ENCODE measurements at regions not wholly inside any gene's neighbourhood (a gene's known extent, or its start where the extent isn't known, plus 50 kb on each side); places are given as distances from the start of the nearest gene placed in this dataset.

DNA sequence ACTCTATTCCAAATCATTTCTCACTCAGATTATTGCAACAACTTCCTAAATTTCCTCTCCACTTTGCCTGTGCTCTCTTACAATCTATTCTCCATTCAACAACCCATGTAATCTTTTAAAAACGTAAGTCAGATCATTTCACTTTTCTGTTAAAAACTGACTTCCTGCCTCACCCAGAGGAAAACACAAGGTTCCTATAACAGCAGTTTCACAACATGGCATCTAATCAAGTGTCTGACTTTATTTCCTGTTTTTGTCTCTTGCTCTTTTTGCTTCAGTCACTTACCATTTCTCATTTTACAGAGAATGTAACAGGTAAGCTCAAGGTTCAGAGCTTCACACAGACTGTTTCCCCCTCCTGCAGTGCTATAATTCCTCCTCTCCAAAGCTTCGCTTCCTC lies 560.7 kb downstream of the LRRIQ3 start:
- no peak for DNase-seq
- no peaks in the 10 kb centered on the region for H3K9me3 ChIP-seq
- H3K36me3 ChIP-seq = no peaks in the 10 kb centered on the region
- H3K4me1 ChIP-seq = no peaks in the 10 kb centered on the region
- no peaks in the 10 kb centered on the region for H3K27me3 ChIP-seq
- H3K4me3 ChIP-seq (ENCODE audit: low read depth, low read length) = no peak overlapping the region
- TF ChIP-seq, protein P1, sequence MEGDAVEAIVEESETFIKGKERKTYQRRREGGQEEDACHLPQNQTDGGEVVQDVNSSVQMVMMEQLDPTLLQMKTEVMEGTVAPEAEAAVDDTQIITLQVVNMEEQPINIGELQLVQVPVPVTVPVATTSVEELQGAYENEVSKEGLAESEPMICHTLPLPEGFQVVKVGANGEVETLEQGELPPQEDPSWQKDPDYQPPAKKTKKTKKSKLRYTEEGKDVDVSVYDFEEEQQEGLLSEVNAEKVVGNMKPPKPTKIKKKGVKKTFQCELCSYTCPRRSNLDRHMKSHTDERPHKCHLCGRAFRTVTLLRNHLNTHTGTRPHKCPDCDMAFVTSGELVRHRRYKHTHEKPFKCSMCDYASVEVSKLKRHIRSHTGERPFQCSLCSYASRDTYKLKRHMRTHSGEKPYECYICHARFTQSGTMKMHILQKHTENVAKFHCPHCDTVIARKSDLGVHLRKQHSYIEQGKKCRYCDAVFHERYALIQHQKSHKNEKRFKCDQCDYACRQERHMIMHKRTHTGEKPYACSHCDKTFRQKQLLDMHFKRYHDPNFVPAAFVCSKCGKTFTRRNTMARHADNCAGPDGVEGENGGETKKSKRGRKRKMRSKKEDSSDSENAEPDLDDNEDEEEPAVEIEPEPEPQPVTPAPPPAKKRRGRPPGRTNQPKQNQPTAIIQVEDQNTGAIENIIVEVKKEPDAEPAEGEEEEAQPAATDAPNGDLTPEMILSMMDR (IDR thresholded peaks at IDR 0.05; ENCODE audit: low read depth, low read length) = no peak

DNA sequence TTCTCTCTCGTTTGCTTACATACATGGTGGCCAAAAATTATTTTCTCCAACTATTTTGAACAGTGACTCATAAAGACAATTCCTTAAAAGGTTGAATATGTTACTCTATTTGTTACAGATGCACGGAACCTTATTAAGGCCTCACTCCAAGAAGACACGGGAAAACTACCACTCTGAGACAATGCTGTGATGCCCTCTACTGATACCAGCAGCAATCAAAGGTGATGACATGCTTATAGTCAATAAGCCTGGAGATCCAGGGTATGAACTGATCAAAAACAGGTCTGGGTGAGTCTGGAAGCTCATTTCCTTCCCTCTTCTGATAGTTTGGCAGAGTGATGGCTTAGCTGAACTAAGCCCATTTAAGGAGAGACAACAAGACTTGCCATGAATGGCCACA lies 563.0 kb downstream of the LRRIQ3 start:
- TF ChIP-seq, protein P1 (IDR thresholded peaks at IDR 0.05; ENCODE audit: low read depth, low read length) = no peak
- H3K4me3 ChIP-seq (ENCODE audit: low read depth, low read length) = no peak overlapping the region

GRCh38 chr1:73627723-73628122 lies 570.3 kb downstream of the LRRIQ3 start:
- TF ChIP-seq, protein P1 (IDR thresholded peaks at IDR 0.05; ENCODE audit: low read depth, low read length) = no peak
- no peaks in the 10 kb centered on the region for H3K27me3 ChIP-seq
- no peaks in the 10 kb centered on the region for H3K9me3 ChIP-seq
- H3K4me1 ChIP-seq = no peaks in the 10 kb centered on the region
- H3K4me3 ChIP-seq (ENCODE audit: low read depth, low read length) = no peak overlapping the region
- H3K36me3 ChIP-seq = no peaks in the 10 kb centered on the region
- DNase-seq = no peak

More for the DNA sequence above, 563.0 kb downstream of the LRRIQ3 start:
- Histone ChIP-seq H3K4me1 (no peaks in the 10 kb centered on the region), H3K36me3 (no peaks in the 10 kb centered on the region), H3K9me3 (no peaks in the 10 kb centered on the region), H3K27me3 (no peaks in the 10 kb centered on the region)
- DNase-seq = no peak

- TF ChIP-seq, protein P1 (IDR thresholded peaks at IDR 0.05; ENCODE audit: low read depth, low read length) = no peak
- Histone ChIP-seq H3K4me3 (ENCODE audit: low read depth, low read length) (no peak overlapping the region), H3K9me3 (no peaks in the 10 kb centered on the region), H3K36me3 (no peaks in the 10 kb centered on the region), H3K27me3 (no peaks in the 10 kb centered on the region), H3K4me1 (no peaks in the 10 kb centered on the region)
- no peak for DNase-seq
These were observed 571.6 kb downstream of the LRRIQ3 start for GRCh38 chr1:73626326-73626725.

- H3K4me1 ChIP-seq = no peaks in the 10 kb centered on the region
- no peaks in the 10 kb centered on the region for H3K27me3 ChIP-seq
- no peak overlapping the region for H3K4me3 ChIP-seq (ENCODE audit: low read depth, low read length)
- TF ChIP-seq, protein P1 (IDR thresholded peaks at IDR 0.05; ENCODE audit: low read depth, low read length) = no peak
- DNase-seq = no peak
- H3K9me3 ChIP-seq = no peaks in the 10 kb centered on the region
- no peaks in the 10 kb centered on the region for H3K36me3 ChIP-seq
These were observed 574.0 kb downstream of the LRRIQ3 start for GRCh38 chr1:73623946-73624345.

DNA sequence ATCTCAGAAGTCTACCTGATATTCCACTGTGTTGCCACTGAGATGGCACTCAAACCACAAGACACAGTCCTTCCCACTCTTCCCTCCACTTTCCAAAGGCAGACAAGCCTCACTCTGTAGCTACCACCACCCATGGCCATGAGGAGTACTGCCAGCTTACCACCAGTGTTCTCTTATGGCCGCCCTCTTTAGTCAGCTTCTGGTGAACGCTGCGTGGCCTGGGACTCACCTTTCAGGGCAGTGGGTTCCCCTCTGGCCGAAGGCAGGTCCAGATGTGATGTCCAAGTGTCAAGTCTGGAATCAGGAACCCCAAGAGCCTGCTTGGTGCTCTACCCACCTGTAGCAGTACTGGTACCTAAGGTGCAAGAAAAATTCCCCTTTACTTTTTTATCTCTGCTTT lies 580.8 kb downstream of the LRRIQ3 start:
- Histone ChIP-seq H3K36me3 (no peaks in the 10 kb centered on the region), H3K4me1 (no peaks in the 10 kb centered on the region), H3K27me3 (no peaks in the 10 kb centered on the region), H3K9me3 (no peaks in the 10 kb centered on the region), H3K4me3 (ENCODE audit: low read depth, low read length) (no peak overlapping the region)
- DNase-seq = no peak
- TF ChIP-seq, protein P1 (IDR thresholded peaks at IDR 0.05; ENCODE audit: low read depth, low read length) = no peak
